HFF-Myc (cell line): ENCODE measurements at regions not wholly inside any gene's neighbourhood (a gene's known extent, or its start where the extent isn't known, plus 50 kb on each side); places are given as distances from the start of the nearest gene placed in this dataset.

ENCODE experiments used
- DNase-seq: peaks from one replicate; pipeline ENCODE4 v3.0.0-alpha.2; 2011; ENCODE audit warnings: low read depth; ENCODE audit errors: extremely low read depth
- H3K4me3 ChIP-seq: replicated peaks from 2 replicates; pipeline ENCODE4 v1.5.1; 2011; ENCODE audit warnings: low read depth, mild to moderate bottlenecking, control low read depth, low read length
- TF ChIP-seq, protein P1 (sequence below): IDR thresholded peaks from 2 replicates; pipeline ENCODE4 v1.5.1; 2012; ENCODE audit warnings: mild to moderate bottlenecking, low read depth, low read length, control low read depth; ENCODE audit errors: missing control alignments

DNA sequence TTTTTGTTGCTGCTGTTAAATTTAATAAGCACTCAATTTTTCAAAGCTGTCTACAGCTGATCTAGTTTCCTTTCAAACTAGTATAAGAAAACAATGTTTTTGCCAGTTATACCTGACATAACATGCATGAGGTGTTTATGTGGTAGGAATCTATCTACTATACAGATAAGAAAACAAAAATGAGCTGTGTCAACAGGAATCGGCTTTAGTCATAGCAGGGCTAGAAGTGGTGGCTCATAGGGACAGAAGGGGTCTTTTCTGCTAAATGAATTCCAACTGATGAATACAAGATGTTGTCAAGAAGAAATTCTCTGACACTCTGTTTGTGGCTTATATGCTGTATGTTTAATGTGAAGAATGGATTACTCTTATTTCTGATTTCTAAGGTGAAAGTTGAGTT is 55.7 kb upstream of the CLNK start:
- DNase-seq = no peak
- H3K4me3 ChIP-seq = no peak overlapping the region
- TF ChIP-seq, protein P1, sequence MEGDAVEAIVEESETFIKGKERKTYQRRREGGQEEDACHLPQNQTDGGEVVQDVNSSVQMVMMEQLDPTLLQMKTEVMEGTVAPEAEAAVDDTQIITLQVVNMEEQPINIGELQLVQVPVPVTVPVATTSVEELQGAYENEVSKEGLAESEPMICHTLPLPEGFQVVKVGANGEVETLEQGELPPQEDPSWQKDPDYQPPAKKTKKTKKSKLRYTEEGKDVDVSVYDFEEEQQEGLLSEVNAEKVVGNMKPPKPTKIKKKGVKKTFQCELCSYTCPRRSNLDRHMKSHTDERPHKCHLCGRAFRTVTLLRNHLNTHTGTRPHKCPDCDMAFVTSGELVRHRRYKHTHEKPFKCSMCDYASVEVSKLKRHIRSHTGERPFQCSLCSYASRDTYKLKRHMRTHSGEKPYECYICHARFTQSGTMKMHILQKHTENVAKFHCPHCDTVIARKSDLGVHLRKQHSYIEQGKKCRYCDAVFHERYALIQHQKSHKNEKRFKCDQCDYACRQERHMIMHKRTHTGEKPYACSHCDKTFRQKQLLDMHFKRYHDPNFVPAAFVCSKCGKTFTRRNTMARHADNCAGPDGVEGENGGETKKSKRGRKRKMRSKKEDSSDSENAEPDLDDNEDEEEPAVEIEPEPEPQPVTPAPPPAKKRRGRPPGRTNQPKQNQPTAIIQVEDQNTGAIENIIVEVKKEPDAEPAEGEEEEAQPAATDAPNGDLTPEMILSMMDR = no peak

DNA sequence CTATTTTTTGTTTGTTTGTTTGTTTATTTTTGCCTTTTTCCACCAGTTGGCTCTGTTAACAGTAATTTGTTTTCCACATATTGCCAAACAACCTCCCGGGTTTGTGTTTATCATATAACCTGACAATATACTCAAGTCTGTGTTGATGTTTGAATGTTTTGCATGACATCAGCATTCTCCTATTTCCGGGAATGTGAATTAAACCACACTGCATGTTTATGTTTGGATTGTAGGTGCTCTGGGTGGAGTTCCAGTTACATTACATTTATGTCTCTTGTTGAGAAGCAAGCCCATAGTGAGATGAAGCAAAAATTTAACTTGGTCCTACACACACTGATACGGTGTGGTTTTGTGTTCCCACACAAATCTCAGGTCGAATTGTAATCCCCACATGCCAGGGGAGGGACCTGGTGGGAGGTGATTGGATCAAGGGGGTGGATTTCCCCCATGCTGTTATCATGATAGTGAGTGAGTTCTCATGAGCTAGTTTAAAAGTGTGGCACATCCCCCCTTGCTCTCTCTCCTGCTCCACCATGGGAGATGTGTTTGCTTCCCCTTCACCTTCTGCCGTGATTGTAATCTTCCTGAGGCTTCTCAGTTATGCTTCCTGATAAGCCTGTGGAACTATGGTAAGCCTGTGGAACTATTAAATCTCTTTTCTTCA is 54.4 kb upstream of the CLNK start:
- TF ChIP-seq, protein P1 = no peak
- H3K4me3 ChIP-seq = no peak overlapping the region
- DNase-seq = no peak

DNA sequence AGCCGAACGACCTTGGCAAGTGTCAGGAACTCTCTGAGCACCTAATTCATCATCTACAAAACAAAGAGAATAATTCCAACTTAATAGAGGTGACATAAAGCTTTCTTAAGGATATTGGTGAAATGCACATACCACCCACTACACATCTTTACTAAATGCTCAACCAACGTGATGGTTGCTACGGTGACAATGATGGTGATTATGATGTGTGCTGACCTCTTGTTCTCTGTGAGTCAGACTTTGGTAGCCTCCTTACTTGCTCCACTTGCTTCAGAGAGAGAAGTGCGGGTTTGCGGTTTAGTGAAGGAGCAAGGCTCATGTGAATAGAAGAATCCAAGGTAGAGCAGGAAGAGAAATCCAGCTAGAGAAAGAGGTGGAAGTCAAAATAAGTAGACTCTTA is 52.8 kb upstream of the CLNK start:
- TF ChIP-seq, protein P1 = no peak
- no peak for DNase-seq
- no peak overlapping the region for H3K4me3 ChIP-seq

DNA sequence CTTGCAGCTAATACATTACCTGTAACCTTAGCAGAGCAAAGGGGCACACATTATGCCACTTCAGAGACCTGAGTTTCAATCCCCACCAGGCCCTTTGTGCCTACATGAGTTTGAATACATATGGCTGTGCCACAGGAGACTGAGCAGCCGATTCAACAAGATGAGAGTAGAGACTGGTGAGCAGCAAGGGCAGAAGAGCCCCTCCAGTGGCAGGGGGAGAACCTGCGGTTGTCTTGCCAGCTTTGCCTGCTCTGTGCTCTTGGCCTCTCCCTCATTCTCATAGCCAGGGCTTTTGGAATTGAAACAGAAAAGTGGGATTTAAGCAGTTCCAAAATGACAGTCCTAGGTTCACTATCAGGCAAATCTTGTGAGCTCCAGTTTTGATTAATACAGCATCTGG is 52.3 kb upstream of the CLNK start:
- TF ChIP-seq, protein P1 = no peak
- H3K4me3 ChIP-seq = no peak overlapping the region

DNA sequence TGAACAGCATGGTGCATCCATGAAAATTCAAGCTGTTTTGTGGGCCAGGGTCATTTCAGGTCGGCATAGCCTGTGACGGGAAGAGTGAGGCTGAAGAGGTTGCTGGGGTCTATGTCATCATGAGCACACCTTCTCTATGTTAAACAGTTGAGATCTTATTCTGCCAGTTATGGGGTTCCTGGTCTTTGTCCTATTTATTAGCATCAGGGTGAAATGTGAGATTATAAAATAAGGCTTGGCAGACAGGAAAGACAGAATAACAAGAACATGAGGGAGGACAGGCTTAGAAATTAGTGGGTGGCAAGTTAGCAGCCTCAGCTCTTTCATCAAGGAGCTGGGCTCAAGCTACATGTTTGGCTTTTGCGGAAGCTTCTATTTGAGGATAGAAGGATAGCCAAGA is 51.7 kb upstream of the CLNK start:
- no peak for DNase-seq
- no peak overlapping the region for H3K4me3 ChIP-seq
- TF ChIP-seq, protein P1 = no peak

More for the DNA sequence above, 52.3 kb upstream of the CLNK start:
- no peak for DNase-seq

DNA sequence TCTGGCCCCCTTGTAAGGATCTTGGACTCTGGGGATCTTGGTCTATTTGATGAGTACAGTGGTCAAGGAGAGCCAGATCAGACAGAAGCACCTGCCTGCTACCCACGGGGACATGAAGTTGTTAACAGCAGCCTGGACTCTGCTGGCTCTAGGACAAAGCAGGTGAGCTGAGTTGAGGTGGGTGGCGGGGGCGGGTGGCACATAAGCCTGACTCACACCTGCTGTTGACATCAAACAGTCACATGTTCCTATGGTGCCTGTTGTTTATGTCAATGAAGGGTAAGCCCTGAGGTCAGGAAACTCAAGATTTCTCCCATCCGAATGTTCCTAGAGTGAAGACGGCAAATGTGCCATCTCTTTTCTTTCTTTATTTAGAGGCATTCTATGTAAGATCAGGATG is 50.1 kb upstream of the CLNK start:
- no peak overlapping the region for H3K4me3 ChIP-seq
- DNase-seq = no peak
- TF ChIP-seq, protein P1 = no peak
